ENCODE measurements at regions not wholly inside any gene's neighbourhood (a gene's known extent, or its start where the extent isn't known, plus 50 kb on each side); places are given as distances from the start of the nearest gene placed in this dataset.
A peak's percentile ranks its signal among the peaks of the same experiment; 100 is the strongest.

GRCh38 chr18:14976736-14977430 is 228.9 kb downstream of the ANKRD30B start:
- intact Hi-C loops (cut with DNase I, micrococcal nuclease): no loop called here
- Mint-ChIP-seq H3K4me3 (no peak overlapping the region), H3K27ac (no peak overlapping the region), H3K27me3 (peaks cover 13% of the 10 kb centered on the region), H3K9me3 (no peaks in the 10 kb centered on the region), H3K36me3 (ENCODE audit: low read depth) (no peaks in the 10 kb centered on the region), H3K4me1 (ENCODE audit: low read depth) (no peaks in the 10 kb centered on the region)
- ChIA-PET POLR2A (no interaction called here), CTCF (no interaction called here)
- no peak for DNase-seq
- H3K9me3 ChIP-seq (ENCODE audit: control insufficient read depth in 1 of 2, insufficient read depth in 1 of 2, low read length in 2 of 2): no peaks in the 10 kb centered on the region
- no peaks in the 10 kb centered on the region for H3K27me3 ChIP-seq (ENCODE audit: control insufficient read depth in 1 of 2, insufficient read depth in 2 of 2, low read length in 2 of 2)
- TF ChIP-seq, protein P1, sequence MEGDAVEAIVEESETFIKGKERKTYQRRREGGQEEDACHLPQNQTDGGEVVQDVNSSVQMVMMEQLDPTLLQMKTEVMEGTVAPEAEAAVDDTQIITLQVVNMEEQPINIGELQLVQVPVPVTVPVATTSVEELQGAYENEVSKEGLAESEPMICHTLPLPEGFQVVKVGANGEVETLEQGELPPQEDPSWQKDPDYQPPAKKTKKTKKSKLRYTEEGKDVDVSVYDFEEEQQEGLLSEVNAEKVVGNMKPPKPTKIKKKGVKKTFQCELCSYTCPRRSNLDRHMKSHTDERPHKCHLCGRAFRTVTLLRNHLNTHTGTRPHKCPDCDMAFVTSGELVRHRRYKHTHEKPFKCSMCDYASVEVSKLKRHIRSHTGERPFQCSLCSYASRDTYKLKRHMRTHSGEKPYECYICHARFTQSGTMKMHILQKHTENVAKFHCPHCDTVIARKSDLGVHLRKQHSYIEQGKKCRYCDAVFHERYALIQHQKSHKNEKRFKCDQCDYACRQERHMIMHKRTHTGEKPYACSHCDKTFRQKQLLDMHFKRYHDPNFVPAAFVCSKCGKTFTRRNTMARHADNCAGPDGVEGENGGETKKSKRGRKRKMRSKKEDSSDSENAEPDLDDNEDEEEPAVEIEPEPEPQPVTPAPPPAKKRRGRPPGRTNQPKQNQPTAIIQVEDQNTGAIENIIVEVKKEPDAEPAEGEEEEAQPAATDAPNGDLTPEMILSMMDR (IDR thresholded peaks at IDR 0.05): no peak
- no peak overlapping the region for H3K4me3 ChIP-seq (ENCODE audit: low read length)
- H3K36me3 ChIP-seq (ENCODE audit: insufficient read depth, low read length): no peaks in the 10 kb centered on the region
- no peak overlapping the region for H3K27ac ChIP-seq (ENCODE audit: low read depth in 1 of 2, low read length in 2 of 2)
- no peaks in the 10 kb centered on the region for H3K4me1 ChIP-seq (ENCODE audit: insufficient read depth, low read length)
- ATAC-seq (ENCODE audit: poor library complexity): no peak

GRCh38 chr18:14978191-14978590 is 230.2 kb downstream of the ANKRD30B start:
- ATAC-seq (ENCODE audit: poor library complexity) (no peak), DNase-seq (no peak)
- TF ChIP-seq, protein P1 (IDR thresholded peaks at IDR 0.05): no peak
- Mint-ChIP-seq H3K36me3 (ENCODE audit: low read depth) (no peaks in the 10 kb centered on the region), H3K9me3 (no peaks in the 10 kb centered on the region), H3K4me1 (ENCODE audit: low read depth) (no peaks in the 10 kb centered on the region), H3K4me3 (no peak overlapping the region), H3K27me3 (peaks cover 13% of the 10 kb centered on the region), H3K27ac (no peak overlapping the region)
- CTCF ChIA-PET: no interaction called here
- no peaks in the 10 kb centered on the region for H3K27me3 ChIP-seq (ENCODE audit: control insufficient read depth in 1 of 2, insufficient read depth in 2 of 2, low read length in 2 of 2)
- no peaks in the 10 kb centered on the region for H3K4me1 ChIP-seq (ENCODE audit: insufficient read depth, low read length)
- intact Hi-C loops (cut with DNase I, micrococcal nuclease): no loop called here
- H3K9me3 ChIP-seq (ENCODE audit: control insufficient read depth in 1 of 2, insufficient read depth in 1 of 2, low read length in 2 of 2): no peaks in the 10 kb centered on the region
- POLR2A ChIA-PET: no interaction called here
- H3K36me3 ChIP-seq (ENCODE audit: insufficient read depth, low read length): no peaks in the 10 kb centered on the region
- H3K4me3 ChIP-seq (ENCODE audit: low read length): no peak overlapping the region
- no peak overlapping the region for H3K27ac ChIP-seq (ENCODE audit: low read depth in 1 of 2, low read length in 2 of 2)

DNA sequence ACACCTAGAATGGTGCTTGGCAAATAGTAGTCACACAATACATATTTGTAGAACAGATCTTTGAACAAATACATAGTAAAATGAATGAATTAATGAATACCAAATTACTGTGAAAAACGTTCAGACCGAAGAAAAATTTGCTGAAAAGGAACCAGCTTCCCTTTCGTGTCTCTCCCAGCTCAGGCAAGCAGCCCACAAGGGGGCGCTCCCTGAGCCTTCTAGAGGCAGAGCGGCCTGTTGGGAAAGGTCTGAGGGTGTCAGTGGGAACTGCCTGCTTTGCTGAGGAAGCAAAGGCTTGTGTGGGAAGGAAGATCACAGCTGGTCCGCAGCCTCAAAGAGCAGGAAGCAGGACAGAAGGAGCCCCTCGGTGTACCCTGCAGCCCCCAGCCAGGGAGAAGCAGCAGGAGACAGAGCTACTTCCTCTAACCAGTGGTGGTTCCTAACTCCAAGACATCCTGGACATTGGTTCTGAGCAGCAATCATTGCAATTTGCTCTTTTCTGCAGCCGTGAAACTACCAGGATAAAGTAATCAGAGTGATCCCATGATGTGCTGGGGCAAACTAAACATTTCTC is 231.1 kb downstream of the ANKRD30B start:
- POLR2A ChIA-PET: no interaction called here
- CTCF ChIA-PET: no interaction called here
- intact Hi-C loops (cut with DNase I, micrococcal nuclease): no loop called here
- Histone ChIP-seq H3K27ac (ENCODE audit: low read depth in 1 of 2, low read length in 2 of 2) (no peak overlapping the region), H3K9me3 (ENCODE audit: control insufficient read depth in 1 of 2, insufficient read depth in 1 of 2, low read length in 2 of 2) (no peaks in the 10 kb centered on the region), H3K4me1 (ENCODE audit: insufficient read depth, low read length) (no peaks in the 10 kb centered on the region), H3K36me3 (ENCODE audit: insufficient read depth, low read length) (no peaks in the 10 kb centered on the region), H3K27me3 (ENCODE audit: control insufficient read depth in 1 of 2, insufficient read depth in 2 of 2, low read length in 2 of 2) (no peaks in the 10 kb centered on the region), H3K4me3 (ENCODE audit: low read length) (no peak overlapping the region)
- TF ChIP-seq, protein P1 (IDR thresholded peaks at IDR 0.05): no peak
- Mint-ChIP-seq H3K4me1 (ENCODE audit: low read depth) (no peaks in the 10 kb centered on the region), H3K27ac (no peak overlapping the region), H3K4me3 (no peak overlapping the region), H3K27me3 (peaks cover 13% of the 10 kb centered on the region), H3K9me3 (no peaks in the 10 kb centered on the region), H3K36me3 (ENCODE audit: low read depth) (no peaks in the 10 kb centered on the region)
- ATAC-seq (ENCODE audit: poor library complexity) (no peak), DNase-seq (peak in 1 of 14 experiments; percentile 6)
